Mesendoderm (in vitro differentiated cells): ENCODE measurements at regions not wholly inside any gene's neighbourhood (a gene's known extent, or its start where the extent isn't known, plus 50 kb on each side); places are given as distances from the start of the nearest gene placed in this dataset.

ENCODE experiments used
- DNase-seq: peaks from one replicate; pipeline ENCODE4 v3.0.0; 2013
- H2AK5ac ChIP-seq: 2 replicates; pipeline ENCODE4 v1.6.1; 2013; ENCODE audit warnings: low read length, inconsistent platforms
- H2BK120ac ChIP-seq: 2 replicates; pipeline ENCODE4 v1.6.1; 2013; ENCODE audit warnings: low read depth, mild to moderate bottlenecking, low read length, moderate library complexity, mixed read lengths
- H2BK15ac ChIP-seq: replicated peaks from 2 replicates; pipeline ENCODE4 v1.6.1; 2013; ENCODE audit warnings: low read depth, mild to moderate bottlenecking, moderate library complexity
- H2BK5ac ChIP-seq: 2 replicates; pipeline ENCODE4 v1.6.1; 2013; ENCODE audit warnings: low read length, inconsistent platforms
- H3K18ac ChIP-seq: 2 replicates; pipeline ENCODE4 v1.6.1; 2013; ENCODE audit warnings: mild to moderate bottlenecking, low read length, mixed read lengths
- H3K23ac ChIP-seq: one replicate; pipeline ENCODE4 v1.6.1; 2013; ENCODE audit warnings: low read length
- H3K27ac ChIP-seq: 2 replicates; pipeline ENCODE4 v1.5.1; 2013; ENCODE audit warnings: low read depth, mild to moderate bottlenecking, inconsistent platforms, low read length, moderate library complexity
- H3K27me3 ChIP-seq: 2 replicates; pipeline ENCODE4 v1.6.1; 2013; ENCODE audit warnings: low read length, control low read depth, mild to moderate bottlenecking, inconsistent platforms; ENCODE audit not compliant: insufficient read depth, poor library complexity
- H3K36me3 ChIP-seq: 2 replicates; pipeline ENCODE4 v1.6.1; 2013; ENCODE audit warnings: low read length, inconsistent platforms; ENCODE audit not compliant: control insufficient read depth, insufficient read depth
- H3K4ac ChIP-seq: one replicate; pipeline ENCODE4 v1.6.1; 2013; ENCODE audit warnings: low read depth, mild to moderate bottlenecking, low read length, moderate library complexity
- H3K4me1 ChIP-seq: 2 replicates; pipeline ENCODE4 v1.6.1; 2013; ENCODE audit warnings: low read depth, low read length, inconsistent platforms; ENCODE audit not compliant: control insufficient read depth
- H3K4me2 ChIP-seq: 2 replicates; pipeline ENCODE4 v1.6.1; 2013; ENCODE audit warnings: low read length
- H3K4me3 ChIP-seq: 2 replicates; pipeline ENCODE4 v1.5.1; 2013; ENCODE audit warnings: mild to moderate bottlenecking, low read length
- H3K56ac ChIP-seq: one replicate; pipeline ENCODE4 v1.6.1; 2013; ENCODE audit warnings: low read length
- H3K79me1 ChIP-seq: 2 replicates; pipeline ENCODE4 v1.6.1; 2013; ENCODE audit warnings: low read length, inconsistent platforms
- H3K79me2 ChIP-seq: 2 replicates; pipeline ENCODE4 v1.6.1; 2013; ENCODE audit warnings: mild to moderate bottlenecking, low read length; ENCODE audit not compliant: control insufficient read depth, insufficient read depth
- H3K9ac ChIP-seq: 2 replicates; pipeline ENCODE4 v1.6.1; 2013; ENCODE audit warnings: low read length, inconsistent platforms
- H4K5ac ChIP-seq: one replicate; pipeline ENCODE4 v1.6.1; 2013; ENCODE audit warnings: low read length
- H4K8ac ChIP-seq: one replicate; pipeline ENCODE4 v1.6.1; 2013; ENCODE audit warnings: low read depth, mild to moderate bottlenecking, control low read depth, low read length, moderate library complexity
- WGBS: extraction: QIAGEN DNeasy Blood & Tissue Kit; methylation state at CpG from one replicate; pipeline ENCODE4 v1.1.7; 2013; ENCODE audit warnings: low lambda C conversion rate, missing lambda C conversion rate; ENCODE audit not compliant: insufficient coverage; ENCODE audit errors: extremely low coverage; 5-methylcytosine and 5-hydroxymethylcytosine counted together

- H3K79me1 ChIP-seq, result no peaks in the 10 kb centered on the region
Measured at GRCh38 chr3:59558906-59559720, 509.3 kb upstream of the CFAP20DC start.

GRCh38 chr3:59555593-59556315 is 505.9 kb upstream of the CFAP20DC start:
- Histone ChIP-seq H3K4me3 (no peak overlapping the region), H3K4me1 (no peaks in the 10 kb centered on the region), H3K56ac (no peak overlapping the region), H3K79me2 (no peaks in the 10 kb centered on the region), H4K8ac (no peak overlapping the region), H3K23ac (no peak overlapping the region), H3K9ac (no peak overlapping the region), H3K18ac (no peak overlapping the region), H2BK15ac (no peak overlapping the region), H4K5ac (no peak overlapping the region), H3K27ac (no peak overlapping the region), H2BK120ac (no peak overlapping the region), H2AK5ac (no peak overlapping the region), H3K79me1 (no peaks in the 10 kb centered on the region), H3K4ac (no peak overlapping the region), H3K4me2 (no peak overlapping the region), H3K27me3 (no peaks in the 10 kb centered on the region), H2BK5ac (no peak overlapping the region), H3K36me3 (no peaks in the 10 kb centered on the region)
- DNase-seq, result no peak
- WGBS, result no CpG with 5 or more reads among the region's 6 CpGs

More at GRCh38 chr3:59558906-59559720, 509.3 kb upstream of the CFAP20DC start:
- H3K36me3 ChIP-seq, result no peaks in the 10 kb centered on the region
- H3K4me2 ChIP-seq, result no peak overlapping the region
- H3K4me3 ChIP-seq, result no peak overlapping the region
- no peak overlapping the region for H3K27ac ChIP-seq
- no peak overlapping the region for H2BK5ac ChIP-seq
- DNase-seq, result no peak
- no peak overlapping the region for H2AK5ac ChIP-seq
- no peaks in the 10 kb centered on the region for H3K4me1 ChIP-seq
- no CpG with 5 or more reads among the region's 1 CpG for WGBS
- no peak overlapping the region for H3K56ac ChIP-seq
- no peak overlapping the region for H3K18ac ChIP-seq
- no peak overlapping the region for H3K23ac ChIP-seq
- H2BK120ac ChIP-seq, result no peak overlapping the region
- no peaks in the 10 kb centered on the region for H3K27me3 ChIP-seq
- no peak overlapping the region for H4K8ac ChIP-seq
- no peaks in the 10 kb centered on the region for H3K79me2 ChIP-seq
- no peak overlapping the region for H3K4ac ChIP-seq
- no peak overlapping the region for H3K9ac ChIP-seq
- H2BK15ac ChIP-seq, result no peak overlapping the region
- H4K5ac ChIP-seq, result no peak overlapping the region

GRCh38 chr3:59553076-59553475 is 503.3 kb upstream of the CFAP20DC start:
- no peaks in the 10 kb centered on the region for H3K4me1 ChIP-seq
- H3K4me3 ChIP-seq, result no peak overlapping the region
- no peak overlapping the region for H4K8ac ChIP-seq
- no peaks in the 10 kb centered on the region for H3K27me3 ChIP-seq
- H3K23ac ChIP-seq, result no peak overlapping the region
- H3K9ac ChIP-seq, result no peak overlapping the region
- no peak for DNase-seq
- H3K4ac ChIP-seq, result no peak overlapping the region
- no peak overlapping the region for H2BK5ac ChIP-seq
- no peak overlapping the region for H3K4me2 ChIP-seq
- H2AK5ac ChIP-seq, result no peak overlapping the region
- H2BK120ac ChIP-seq, result no peak overlapping the region
- no peaks in the 10 kb centered on the region for H3K36me3 ChIP-seq
- no peak overlapping the region for H3K18ac ChIP-seq
- no peak overlapping the region for H4K5ac ChIP-seq
- H3K79me2 ChIP-seq, result no peaks in the 10 kb centered on the region
- H2BK15ac ChIP-seq, result no peak overlapping the region
- no peak overlapping the region for H3K56ac ChIP-seq
- no peak overlapping the region for H3K27ac ChIP-seq
- no peaks in the 10 kb centered on the region for H3K79me1 ChIP-seq
- WGBS, result no CpG with 5 or more reads among the region's 3 CpGs

GRCh38 chr3:59551834-59552233 is 502.0 kb upstream of the CFAP20DC start:
- Histone ChIP-seq H3K27ac (no peak overlapping the region), H4K5ac (no peak overlapping the region), H3K9ac (no peak overlapping the region), H3K18ac (no peak overlapping the region), H3K56ac (no peak overlapping the region), H3K4me2 (no peak overlapping the region), H3K23ac (no peak overlapping the region), H3K4me1 (no peaks in the 10 kb centered on the region), H3K79me2 (no peaks in the 10 kb centered on the region), H2BK120ac (no peak overlapping the region), H2AK5ac (no peak overlapping the region), H3K79me1 (no peaks in the 10 kb centered on the region), H3K36me3 (no peaks in the 10 kb centered on the region), H4K8ac (no peak overlapping the region), H3K4me3 (no peak overlapping the region), H3K27me3 (no peaks in the 10 kb centered on the region), H3K4ac (no peak overlapping the region), H2BK5ac (no peak overlapping the region), H2BK15ac (no peak overlapping the region)
- DNase-seq, result no peak
- WGBS, result no CpG with 5 or more reads among the region's 4 CpGs

GRCh38 chr3:59549962-59550361 is 500.1 kb upstream of the CFAP20DC start:
- no peak for DNase-seq
- Histone ChIP-seq H3K79me2 (no peaks in the 10 kb centered on the region), H3K4me2 (no peak overlapping the region), H2BK15ac (no peak overlapping the region), H3K79me1 (no peaks in the 10 kb centered on the region), H3K36me3 (no peaks in the 10 kb centered on the region), H3K27me3 (no peaks in the 10 kb centered on the region), H3K4ac (no peak overlapping the region), H2BK120ac (no peak overlapping the region), H3K18ac (no peak overlapping the region), H4K5ac (no peak overlapping the region), H3K4me1 (peaks cover 2% of the 10 kb centered on the region), H3K27ac (no peak overlapping the region), H3K9ac (no peak overlapping the region), H2BK5ac (no peak overlapping the region), H3K4me3 (no peak overlapping the region), H3K56ac (no peak overlapping the region), H3K23ac (no peak overlapping the region), H2AK5ac (no peak overlapping the region), H4K8ac (no peak overlapping the region)
- WGBS, result no CpG with 5 or more reads among the region's 1 CpG
